Fibroblast of lung (primary cell): ENCODE measurements at regions not wholly inside any gene's neighbourhood (a gene's known extent, or its start where the extent isn't known, plus 50 kb on each side); places are given as distances from the start of the nearest gene placed in this dataset.

Experiments used
- EZH2 ChIP-seq: IDR thresholded peaks from 2 replicates; pipeline ENCODE4 v1.5.1; 2012; ENCODE audit warnings: low read length, control low read depth, mild to moderate bottlenecking; ENCODE audit errors: missing control alignments
- TF ChIP-seq, protein P1 (sequence below), 2 donors: IDR thresholded peaks in 1 of 2; conservative IDR thresholded peaks in 1 of 2; 1 replicate in 1 of 2; 2 replicates in 1 of 2; pipeline ENCODE4 v1.5.1; 2011 to 2012; ENCODE audit warnings: low read length in 2 of 2, control low read depth in 1 of 2, inconsistent platforms in 1 of 2, low read depth in 1 of 2, mild to moderate bottlenecking in 1 of 2

DNA sequence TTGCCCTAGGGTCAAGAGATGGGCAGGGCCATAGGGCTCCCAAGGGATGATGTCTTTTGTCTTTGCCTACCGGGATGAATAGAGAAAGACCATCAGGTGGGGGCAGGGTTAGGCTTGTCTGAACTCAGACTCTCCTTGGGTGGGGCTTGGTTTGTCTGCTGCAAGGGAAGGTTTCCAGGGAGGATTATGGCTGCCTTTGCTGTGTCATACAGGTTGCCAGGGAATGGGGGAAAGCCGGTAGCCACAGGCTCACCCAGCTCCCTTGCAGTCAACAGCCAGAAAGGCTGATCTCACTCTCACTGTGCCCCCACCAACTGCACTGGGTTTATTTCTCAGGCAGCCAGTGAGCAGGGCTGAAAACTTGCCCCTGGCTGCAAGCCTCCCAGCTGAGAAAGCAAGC is 253.2 kb downstream of the POLR1F start:
- TF ChIP-seq, protein P1, sequence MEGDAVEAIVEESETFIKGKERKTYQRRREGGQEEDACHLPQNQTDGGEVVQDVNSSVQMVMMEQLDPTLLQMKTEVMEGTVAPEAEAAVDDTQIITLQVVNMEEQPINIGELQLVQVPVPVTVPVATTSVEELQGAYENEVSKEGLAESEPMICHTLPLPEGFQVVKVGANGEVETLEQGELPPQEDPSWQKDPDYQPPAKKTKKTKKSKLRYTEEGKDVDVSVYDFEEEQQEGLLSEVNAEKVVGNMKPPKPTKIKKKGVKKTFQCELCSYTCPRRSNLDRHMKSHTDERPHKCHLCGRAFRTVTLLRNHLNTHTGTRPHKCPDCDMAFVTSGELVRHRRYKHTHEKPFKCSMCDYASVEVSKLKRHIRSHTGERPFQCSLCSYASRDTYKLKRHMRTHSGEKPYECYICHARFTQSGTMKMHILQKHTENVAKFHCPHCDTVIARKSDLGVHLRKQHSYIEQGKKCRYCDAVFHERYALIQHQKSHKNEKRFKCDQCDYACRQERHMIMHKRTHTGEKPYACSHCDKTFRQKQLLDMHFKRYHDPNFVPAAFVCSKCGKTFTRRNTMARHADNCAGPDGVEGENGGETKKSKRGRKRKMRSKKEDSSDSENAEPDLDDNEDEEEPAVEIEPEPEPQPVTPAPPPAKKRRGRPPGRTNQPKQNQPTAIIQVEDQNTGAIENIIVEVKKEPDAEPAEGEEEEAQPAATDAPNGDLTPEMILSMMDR (conservative IDR thresholded peaks at IDR 0.05 in 1 of 2, IDR thresholded peaks at IDR 0.05 in 1 of 2; ENCODE audit: low read depth in 1 of 2, low read length in 2 of 2) = no peak
- no peak for TF ChIP-seq EZH2
